Glomerular visceral epithelial cell (primary cell): ENCODE measurements at regions not wholly inside any gene's neighbourhood (a gene's known extent, or its start where the extent isn't known, plus 50 kb on each side); places are given as distances from the start of the nearest gene placed in this dataset.
"Not testable (repeated sequence)": the region's sequence is repeated elsewhere in the genome, so short reads cannot be mapped to it uniquely, and the experiment has no call there.

Experiments
- DNase-seq: peaks from one replicate; pipeline ENCODE4 v3.0.0-alpha.2; 2016; ENCODE audit errors: extremely low spot score

DNA sequence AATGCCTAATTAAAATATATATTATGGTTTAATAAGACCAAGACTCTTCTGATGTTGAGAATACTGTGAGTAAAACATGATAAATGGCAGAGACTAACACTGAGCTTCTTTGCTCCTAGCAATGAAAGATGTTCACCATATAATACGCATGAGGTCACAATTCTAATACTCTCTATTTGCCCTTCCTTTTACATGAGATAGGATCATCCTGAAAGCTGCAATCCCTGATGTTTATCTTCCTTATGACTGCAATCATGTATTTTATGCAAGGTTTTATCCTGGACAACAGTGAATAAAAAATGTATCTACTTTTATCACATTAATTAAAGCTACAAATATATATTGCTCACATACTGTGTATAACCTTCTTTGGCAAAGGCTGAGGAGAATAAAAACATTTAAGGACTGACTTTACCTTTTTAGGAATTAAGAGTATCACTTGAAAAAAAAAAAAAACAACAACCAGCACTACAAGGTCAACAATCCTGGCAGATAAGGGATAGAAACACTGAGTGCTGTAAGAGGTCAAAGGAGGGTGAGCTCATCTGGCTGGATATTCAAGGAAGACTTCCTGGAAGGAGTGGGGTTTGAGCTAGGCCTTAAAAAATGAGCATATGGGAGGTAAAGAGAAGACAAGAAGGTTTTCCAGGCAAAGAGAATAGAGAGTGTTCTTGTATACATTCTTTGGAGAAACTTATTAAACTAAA, 99.9 kb downstream of the AREG start:
- no peak for DNase-seq

DNA sequence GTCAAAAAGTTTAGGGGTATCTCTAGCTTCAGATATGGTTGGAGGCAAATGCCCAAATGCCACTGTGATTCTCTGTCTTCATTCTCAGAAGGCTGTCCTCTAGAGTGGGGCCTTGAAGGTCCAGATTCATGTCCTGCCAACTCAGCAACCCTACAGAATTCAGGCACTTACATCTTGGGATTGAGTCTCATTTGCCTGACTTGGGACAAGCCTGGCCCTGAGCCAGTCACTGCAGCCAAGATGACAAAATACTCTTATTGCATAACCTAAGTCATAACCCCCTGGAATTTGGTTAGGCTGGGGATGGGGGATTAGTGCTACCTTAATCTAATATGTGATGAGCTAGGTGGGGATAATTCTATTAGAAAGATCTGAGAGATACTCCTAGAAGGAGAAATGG, 100.5 kb downstream of the AREG start:
- DNase-seq, result peak; percentile 53

DNA sequence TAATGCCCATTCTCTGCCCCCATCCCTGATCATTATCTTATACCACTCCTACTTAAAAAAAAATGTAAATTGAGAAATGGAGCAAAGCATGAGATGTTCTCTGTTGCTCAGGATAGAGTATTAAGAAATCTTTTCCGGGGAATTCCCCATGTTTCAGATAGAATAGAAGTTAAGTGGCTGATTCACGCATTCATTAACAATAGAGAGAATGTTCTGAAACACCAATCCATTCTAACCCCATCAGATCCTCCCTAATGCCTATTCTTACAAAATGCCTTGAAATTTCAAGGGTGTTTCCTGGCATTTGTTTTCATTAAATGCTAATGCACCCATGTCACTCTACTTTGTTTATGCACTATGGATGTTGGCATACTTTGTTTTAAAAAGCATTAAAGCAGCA, 101.1 kb downstream of the AREG start:
- DNase-seq, result peak; percentile 58

DNA sequence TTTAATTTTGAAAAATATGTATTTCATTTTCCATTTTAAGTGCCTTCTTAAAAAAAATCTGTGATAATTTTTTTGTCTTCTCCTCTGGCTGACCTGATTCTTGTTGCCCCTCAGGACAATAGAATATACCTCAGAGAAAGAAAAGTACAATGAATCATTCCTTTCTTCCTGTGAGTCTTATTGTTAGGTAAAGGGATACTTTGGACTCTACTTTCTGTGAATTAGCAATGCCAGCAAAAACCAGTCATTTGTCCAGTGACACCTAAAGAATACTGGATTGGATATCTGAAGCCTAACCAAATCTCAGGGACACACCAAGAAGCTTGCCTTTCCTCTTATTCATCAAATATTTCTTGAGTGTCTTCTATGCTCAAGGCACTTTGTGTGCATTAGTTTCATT, 102.1 kb downstream of the AREG start:
- no peak for DNase-seq

DNA sequence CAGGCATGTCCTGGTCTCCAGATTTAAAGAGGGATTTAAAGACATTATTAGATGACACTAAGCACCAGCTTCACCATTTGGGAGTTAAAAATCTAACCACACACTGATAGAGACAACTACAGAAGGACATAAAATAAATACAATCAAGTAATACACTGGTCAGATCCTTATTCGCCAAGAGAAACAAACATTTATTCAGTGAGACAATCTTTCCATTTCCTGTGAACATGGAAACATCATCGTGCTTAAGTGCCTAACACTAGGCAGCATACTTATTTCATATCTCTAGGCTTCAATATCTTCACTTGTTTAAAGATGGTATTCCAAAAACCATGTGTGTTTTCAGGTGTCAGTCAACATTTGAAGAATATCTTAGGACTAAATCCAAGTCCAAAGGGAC, 103.6 kb downstream of the AREG start:
- DNase-seq, result no peak

DNA sequence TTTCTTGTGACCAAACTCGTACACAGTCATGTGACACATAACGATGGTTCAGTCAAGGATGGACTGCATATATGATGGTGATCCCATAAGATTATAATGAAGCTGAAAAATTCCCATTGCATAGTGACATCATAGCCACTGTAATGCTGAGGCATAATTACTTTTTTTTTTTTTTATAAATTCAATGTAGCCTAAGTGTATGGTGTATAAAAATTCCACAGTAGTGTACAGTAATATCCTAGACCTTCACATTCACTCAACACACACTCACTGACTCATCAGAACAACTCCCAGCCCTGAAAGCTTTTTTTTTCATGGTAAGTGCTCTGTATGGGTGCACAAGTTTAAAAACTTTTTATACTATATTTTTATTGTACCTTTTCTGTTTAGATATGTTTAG, 105.0 kb downstream of the AREG start:
- no peak for DNase-seq

DNA sequence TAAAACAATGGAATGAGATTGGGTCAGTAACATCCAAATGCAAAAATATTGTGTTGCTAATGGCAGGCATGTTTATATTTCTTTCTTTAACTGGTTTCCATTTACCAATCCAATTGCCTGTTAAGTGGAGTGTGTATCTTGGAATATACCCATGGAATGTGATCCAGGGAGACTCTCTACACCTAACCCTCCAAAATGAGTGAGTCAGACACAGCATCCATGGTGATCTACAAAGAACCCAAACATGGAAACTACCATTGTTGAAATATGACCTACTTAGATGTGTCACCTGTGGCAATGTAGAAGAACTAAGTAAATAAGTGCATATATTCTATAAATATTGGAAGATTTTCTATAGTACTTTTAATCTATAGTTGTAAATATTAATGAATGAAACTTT, 110.3 kb downstream of the AREG start:
- peak; percentile 53 for DNase-seq

DNA sequence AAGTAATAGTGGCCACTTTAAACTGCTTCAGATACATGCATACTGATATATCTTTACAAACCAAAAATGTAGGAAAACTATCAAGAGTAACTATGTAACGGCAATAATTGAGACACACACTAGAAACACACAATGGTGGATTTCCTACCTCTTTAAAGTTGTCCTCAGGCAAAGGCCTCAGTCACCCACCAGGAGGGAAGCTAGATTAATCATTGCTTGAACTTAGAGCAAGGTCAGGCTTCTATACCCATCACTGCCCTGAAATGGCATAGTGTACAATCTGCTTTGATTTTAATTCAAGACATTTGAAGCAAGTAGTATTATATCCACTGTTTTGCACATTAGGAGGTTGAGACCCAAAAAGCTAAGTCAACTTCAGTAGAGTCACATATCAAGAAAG, 110.9 kb downstream of the AREG start:
- no peak for DNase-seq

DNA sequence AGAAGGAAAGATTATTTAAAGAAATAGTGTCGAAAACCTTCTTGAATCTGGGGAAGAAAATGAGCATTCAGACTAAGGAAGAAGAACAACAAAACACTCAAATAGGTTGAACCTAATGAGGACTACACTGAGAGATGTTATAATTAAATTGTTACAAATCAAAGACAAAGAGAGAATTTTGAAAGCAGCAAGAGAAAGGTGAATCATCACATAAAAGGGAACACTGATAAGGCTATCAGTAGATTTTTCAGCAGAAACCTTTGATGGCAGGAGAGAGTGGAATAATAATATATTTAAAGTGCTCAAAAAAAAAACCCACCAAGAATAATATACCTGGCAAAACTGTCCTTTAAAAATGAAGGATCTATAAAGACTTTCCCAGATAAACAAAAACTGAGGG, 114.9 kb downstream of the AREG start:
- DNase-seq, result no peak

DNA sequence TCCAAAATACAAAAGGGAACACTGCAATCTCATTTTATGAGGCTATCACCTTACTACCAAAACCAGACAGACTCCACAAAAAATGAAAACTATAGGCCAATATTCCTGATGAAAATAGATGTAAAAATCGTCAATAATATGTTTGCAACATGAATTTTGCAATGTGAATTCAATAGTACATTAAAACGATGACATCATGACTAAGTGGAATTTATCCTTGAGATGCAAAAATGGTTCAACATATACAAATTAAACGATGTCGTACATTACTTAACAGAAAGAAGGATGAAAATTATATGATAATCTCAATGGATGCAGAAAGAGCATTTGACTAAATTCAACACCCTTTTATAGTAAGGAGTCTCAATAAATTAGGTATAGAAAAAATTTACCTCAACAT, 123.0 kb downstream of the AREG start:
- no peak for DNase-seq

DNA sequence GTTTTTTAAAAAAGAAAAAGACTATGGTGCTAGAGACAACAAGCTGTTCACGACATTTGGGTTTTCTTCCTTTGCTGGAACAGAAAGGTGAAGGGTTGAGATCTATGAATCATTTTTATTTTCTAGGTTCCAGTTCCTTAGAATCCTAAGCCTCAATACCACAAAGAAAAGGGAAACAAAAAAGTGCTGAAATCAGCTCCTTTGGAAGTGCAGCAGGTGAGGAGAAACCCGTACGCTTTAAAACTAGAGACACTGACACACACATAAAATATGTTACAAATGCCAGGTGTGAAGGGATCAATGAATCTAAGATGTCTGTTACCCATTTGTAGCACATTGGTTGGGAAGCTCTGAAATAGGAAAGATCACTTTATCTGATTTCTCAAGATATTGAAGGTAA, 125.2 kb downstream of the AREG start:
- no peak for DNase-seq

DNA sequence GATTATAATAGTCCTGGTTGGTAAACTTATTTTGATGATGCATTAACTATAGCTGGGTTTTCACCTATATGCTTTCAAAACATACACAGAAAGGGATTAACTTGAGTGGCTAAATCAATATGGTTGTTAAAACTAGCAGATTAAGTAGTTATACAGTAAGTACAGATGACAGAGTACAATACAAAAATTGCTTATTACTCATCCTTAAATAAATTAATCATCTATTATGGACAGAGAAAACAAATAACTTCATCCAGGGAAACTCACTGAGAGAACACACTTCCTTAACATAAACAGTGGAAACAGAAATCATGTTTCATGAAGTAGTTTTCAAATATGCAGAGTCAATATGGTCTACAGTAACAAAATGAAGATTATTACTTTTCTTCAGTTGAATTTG, 133.4 kb downstream of the AREG start:
- DNase-seq, result no peak

DNA sequence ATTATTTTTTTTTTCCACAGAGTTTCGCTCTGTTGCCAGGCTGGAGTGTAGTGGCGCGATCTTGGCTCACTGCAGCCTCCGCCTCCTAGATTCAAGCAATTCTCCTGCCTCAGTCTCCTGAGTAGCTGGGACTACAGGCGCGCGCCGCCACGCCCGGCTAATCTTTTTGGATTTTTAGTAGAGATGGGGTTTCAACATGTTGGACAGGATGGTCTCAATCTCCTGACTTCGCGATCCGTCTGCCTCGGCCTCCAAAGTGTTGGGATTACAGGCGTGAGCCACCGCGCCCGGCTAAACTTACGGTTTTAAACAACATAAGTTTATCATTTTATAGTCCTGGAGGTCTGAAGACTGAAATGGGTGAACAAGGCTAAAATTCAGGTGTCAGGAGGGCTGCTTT, 133.9 kb downstream of the AREG start:
- DNase-seq, result not testable (repeated sequence)

DNA sequence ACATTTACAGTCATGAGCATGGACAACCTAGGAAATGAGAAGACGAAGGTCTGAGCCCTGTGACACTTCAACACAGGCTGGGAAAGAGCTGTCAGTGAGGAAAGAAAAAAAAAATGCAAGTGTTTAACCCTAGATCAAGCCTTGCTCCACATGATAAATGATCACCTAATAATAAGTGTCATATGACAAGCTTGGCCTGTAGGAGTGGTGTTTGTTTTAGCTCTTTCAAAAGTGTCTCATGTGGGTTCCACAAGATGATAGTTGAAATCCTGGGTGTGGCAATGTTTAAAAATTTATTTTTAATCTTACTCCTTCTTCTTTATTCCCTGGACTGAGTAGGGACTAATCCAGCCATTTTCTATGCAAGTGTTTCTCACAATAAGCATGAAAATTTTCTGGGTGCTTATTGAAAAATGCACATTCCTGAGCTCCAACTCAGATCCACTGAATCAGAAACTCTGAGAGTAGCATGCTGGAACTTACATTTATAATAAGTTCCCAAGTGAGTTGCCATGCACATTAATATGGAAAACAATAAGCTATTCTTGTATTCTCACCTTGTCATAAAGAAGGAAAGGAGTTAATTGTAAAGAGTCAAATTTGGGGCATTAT, 138.3 kb downstream of the AREG start:
- no peak for DNase-seq

DNA sequence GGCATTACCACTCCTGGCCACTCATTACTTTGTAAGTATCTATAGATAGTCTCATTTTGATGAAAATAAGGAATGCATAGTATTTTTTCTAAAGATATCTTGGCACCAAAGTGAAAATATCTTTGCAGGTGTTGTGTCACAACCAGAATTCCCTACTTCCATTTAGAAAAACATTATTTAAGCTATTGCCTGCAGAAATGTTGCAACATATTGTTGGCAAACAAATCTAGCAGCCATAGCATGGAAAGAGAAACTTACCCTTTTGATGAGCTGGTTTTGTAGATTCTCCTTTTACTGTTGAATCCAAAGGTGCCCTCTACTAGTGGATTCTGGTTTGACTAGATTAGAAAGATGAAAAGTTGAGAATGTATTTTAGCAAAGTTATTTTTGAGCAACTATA, 138.8 kb downstream of the AREG start:
- DNase-seq, result no peak

DNA sequence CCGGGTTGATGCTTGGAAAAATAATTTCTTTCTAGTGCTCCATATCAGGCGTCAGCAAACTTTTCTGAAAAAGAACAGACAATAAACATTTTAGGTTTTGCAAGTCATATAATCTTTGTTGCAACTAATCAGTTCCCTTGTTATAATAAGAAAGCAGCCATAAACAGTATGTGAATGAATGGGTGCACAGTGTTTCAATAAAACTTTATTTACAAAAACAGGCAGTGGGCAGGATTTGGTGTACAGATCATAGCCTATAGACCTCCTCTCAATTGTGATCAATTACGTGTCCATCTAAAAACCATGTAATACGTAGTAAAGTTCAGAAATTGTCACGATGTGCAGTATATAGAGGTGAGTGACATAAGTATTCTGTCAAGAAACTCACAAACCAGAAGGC, 143.4 kb downstream of the AREG start:
- no peak for DNase-seq

DNA sequence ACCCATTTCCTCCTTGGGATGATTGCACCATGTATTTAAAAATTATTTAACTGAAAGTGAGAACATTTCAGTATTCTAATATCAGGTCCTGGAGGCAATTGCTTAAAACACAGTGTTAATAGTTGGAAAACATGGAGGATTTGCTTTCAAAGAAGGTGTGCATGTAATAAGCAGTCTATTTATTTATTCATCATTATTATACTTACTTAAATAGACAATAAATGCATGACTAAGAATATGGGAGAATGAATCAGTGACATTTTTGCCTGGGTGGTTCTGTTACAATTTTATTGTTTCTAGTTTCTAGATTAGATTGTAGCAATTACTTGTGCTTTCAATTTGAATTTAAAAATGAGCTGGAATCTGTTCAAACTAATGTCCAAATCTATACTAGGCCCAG, 145.5 kb downstream of the AREG start:
- no peak for DNase-seq

DNA sequence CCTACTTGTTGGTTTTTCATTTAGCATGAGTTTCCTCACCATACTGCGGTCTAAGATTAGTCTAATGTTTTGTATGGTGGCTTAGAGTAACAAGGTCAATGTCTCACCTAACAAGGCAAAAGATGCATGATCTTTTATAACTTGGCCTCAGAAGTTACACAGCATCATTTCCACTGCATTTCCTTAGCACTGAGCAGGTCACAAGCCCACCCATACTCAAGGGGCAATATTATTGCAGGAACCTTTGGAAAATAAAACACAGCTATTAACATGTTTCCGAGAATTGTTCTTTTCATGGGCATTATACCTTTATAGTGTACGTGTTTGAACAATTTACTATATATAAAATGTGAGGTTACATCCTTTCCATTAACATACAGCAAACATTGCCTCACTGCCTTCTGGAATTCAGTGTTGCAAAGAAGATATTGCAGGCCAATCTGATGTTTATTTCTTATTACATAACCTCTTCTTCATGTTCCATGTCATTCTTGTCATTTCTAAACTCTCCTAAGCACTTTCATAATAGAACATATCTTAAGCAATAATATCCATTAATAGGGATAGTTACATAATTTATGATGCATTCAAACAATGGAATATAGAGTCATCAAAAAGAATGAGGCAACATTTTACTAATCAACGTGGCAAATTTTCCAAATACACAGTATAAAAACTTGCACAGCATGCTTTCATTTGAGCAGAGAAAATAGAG, 153.8 kb downstream of the AREG start:
- no peak for DNase-seq

DNA sequence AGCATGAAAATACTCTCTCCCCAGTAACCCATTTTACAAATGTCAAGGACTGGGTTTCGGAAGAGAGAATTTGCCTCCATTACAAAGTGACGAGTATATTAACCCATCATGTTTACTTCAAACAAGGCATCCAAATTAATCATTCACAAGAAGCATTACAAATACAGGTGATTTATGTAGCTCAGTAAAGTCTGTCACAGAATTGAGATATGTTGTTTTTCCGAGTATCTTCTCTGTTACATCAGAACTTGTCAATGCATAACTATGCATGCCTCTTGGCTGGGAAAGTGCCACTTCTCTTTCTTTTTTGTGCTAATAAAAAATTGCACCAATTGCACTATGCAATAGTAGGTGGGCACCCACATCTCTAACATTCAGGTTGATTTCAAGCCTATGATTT, 158.2 kb downstream of the AREG start:
- no peak for DNase-seq

DNA sequence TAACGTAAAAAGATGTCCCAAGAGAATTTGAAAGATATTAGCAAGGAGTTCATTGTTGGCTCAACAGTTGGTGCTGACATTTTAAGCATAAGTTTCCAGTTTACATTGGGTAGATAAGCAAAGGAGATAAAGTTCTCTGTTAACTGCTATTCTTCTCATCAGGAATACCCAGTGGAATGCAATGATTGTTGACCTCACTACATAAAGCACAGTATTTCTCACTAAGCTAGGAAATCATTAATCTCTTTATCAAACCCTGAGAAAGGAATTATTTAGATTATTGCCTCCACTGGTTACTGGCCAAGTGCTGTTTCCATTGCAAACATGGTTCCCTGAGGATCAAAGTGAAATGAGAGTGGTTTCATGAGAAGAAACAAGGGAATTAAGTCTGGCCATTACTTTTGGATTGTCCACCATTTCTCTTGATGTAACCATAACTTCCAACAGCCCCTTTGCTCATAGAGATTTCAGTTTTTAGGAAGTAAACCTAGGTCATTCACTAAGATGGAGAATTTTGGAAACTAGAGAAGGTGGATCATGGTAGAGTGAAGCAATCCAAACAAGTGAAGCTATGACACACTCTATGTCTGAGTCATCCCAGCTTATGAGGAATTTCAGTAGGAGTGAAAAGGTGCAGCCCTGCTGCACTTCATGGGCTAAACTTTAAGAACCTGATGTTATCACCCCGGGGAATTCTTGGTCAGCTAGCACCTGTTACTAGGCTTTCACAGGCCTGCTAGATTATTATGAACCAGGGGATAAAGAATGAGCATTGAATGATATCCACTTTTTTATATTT, 163.4 kb downstream of the AREG start:
- no peak for DNase-seq

DNA sequence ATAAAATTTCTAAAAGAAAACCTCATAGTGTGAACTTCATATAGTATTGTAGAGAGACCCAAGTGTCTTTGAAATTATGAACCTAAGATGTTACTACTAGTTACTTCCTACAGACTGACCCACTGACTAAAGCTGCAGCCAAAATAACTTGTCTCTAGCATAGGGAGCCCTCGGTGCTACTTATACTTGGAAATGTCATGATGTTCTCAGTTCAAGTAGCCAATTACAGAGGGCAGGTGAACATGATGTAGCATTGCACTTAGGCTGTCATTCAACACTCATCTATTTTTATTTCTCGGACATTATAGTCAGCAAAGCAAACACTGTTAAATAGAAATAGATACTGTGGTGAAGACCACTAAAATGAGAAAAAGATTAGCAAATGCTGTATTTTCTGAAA, 165.6 kb downstream of the AREG start:
- DNase-seq, result no peak

DNA sequence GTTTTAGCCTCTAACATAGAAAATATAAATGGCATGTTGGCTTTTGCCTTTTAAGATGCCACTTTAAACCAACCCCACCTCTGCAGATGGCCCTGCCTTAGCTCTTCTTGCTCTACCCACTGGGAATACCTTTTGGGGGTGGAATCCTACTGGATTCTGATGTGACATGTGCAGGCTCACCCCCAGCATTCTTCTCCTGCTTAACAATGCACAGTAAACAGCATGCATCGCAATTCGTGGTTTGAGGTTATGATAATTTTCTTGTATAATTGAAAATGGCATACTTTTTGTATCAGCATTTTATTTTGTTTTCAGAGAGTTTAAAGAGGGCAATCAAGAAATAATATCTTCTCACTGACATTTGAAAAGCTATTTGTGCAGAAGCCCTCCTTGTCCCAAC, 167.9 kb downstream of the AREG start:
- DNase-seq, result no peak

DNA sequence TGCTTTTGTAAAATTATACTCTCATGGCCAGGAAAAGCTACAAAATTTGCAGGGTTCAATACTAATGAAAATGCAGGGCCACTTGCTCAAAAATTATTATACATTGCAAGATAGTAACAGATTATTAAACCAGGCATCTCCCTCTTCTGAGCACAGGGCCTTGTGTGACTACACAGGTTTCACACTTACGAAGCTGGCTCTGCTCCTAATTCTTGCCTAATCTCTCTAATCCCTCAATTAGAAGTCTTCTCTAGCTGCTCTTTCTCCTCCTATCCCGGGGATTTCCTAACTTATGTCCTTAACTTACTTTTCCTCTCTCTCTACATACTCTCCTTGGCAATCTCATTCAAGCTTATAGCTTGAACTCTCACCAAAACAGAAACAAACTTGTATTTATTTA, 168.3 kb downstream of the AREG start:
- no peak for DNase-seq
